ENCODE measurements at regions not wholly inside any gene's neighbourhood (a gene's known extent, or its start where the extent isn't known, plus 50 kb on each side); places are given as distances from the start of the nearest gene placed in this dataset.

DNA sequence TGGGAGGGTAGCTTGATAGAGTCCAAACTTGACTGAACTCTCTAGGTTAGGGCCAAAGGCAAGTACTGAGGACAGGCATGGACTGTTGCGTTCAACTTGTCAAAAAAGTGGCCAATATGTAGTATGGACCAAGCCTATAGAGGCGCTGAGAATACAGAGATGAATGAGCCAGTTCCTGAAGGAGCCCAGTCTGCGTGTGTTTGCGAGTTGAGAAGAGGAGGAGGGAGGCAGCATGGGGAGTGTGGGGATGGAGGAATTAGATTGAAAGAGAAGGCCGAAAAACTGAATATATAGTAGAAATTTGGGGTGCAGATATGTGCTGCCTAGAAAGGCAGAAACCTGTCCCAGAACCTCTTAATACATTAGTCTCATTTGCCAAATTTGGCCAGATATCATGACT is 412.4 kb downstream of the PCNX1 start:
- intact Hi-C loops (cut with DNase I): loop anchor here (5.0 to 10.0 kb wide), 3 partner anchors 115 to 433 kb away; no protein-coding TSS in a partner anchor

DNA sequence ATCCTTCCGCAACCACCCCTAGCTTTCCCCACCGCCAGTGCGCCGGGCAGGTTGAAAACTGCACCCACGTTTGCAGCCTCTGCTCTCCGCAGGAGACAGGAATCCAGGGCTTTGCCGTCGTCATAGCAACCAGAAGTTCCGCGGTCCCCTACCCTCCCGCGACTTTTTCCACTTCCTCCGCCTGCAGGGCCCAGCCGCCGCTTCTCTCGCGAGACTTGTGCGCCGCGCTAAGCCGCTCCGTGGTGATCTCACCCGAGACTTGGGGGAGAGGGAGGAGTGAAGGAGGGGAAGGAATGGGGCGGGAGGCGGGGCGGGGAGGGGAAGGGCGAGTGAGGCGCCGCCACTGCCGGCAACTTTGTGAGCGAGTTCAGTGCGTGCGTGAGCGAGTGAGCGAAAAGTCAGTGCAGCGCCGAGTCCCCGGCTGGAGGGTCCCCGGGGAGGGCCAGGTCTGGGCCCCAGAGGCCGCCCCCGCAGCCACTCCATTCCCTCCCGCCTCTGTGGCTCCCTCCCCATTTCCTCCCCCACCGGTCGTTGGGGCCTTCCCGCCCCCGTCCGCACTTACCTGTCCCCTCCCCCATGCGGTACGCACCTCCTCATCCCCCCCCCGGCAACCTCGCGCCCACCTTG is 413.0 kb downstream of the PCNX1 start, which contains the start of gene SIPA1L1:
Gene SIPA1L1 (plus strand): TSS at position 370 of the 627 bp plus-strand sequence.
- peak; percentile 99 for DNase-seq (ENCODE audit: low spot score)
- intact Hi-C loops (cut with DNase I): loop anchor here (5.0 to 10.0 kb wide), 3 partner anchors 115 to 432 kb away; no protein-coding TSS in a partner anchor

More for the DNA sequence above, 412.4 kb downstream of the PCNX1 start:
- no peak for DNase-seq (ENCODE audit: low spot score)

DNA sequence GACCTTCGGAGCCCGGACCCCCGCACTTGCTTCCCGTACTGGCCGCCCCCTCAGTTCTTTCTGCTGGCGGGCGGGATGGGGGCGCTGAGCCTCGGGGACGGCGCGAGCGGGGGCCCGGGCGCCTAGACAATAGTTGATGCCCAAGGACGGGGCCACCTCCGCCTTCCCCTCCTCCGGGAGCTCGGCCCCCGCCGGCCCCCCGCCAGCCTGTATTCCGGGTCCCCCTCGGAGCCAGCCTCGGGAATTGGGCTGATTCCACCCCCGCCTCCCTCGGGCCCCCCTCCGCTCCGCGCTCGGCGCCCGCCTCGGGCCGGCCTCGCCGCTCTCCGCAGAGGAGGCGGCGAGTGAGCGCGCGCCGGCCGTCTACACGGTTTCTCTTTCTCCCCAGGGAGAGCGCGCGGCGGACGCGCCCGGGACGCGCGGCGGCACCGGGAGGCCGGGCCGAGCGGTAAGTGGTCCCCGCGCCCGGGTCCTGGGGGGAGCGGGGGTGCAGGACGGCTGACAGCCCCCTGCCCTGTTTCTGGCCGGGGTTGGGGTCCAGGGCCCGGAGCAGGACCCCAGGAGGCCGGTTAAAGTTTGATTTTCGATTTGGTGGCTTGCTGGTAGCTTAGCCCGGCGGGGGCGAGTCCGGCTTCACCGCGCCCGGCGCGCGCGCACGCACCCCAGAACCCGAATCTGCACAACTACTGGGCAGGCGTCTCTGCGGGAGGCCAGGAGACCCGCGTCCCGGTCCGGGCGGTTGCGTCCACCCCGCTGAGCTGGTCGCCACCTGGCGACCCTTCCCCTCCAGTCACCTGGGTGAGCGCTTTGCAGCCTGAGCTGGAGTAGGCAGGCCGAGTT is 413.7 kb downstream of the PCNX1 start:
- DNase-seq (ENCODE audit: low spot score): peak; percentile 88

DNA sequence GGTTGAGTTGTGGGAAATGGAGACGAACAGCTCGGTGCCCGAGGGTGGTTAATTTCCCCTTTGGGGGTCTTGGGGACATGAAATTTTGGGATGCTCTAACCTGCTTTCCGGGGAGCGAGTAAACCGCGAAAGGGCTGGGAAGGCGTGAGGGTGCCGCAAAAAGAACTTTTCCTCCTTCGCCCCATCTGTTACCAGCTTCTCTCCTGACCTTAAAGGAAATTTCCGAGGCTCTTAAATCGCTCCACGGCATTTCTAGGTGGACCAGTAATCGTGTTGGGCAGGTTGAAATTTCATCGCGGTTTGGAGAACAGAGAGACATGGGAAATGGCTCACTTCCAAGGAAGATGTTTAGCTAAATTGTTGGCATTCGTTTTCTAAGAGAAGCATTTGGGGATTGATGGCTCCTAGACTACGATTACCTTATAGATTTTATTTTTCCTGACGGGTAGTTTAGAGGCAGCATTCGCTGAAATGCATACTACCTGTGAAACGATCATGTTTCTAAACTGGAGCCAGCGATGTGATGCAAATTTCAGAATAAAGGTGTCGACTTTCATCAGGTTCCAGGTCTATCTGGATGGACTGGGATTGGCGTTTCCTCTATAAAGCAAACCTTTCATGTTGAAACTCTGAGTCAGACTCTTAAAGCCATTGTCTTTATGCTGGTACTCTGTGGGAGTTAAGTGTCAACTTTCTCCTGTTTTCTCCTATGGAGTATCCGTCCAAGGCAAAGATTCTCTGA is 414.5 kb downstream of the PCNX1 start:
- intact Hi-C loops (cut with DNase I): loop anchor here (5.0 to 10.0 kb wide), 3 partner anchors 113 to 431 kb away; no protein-coding TSS in a partner anchor
- no peak for DNase-seq (ENCODE audit: low spot score)

More for the DNA sequence above, 413.7 kb downstream of the PCNX1 start:
- intact Hi-C loops (cut with DNase I): loop anchor here (5.0 to 10.0 kb wide), 3 partner anchors 114 to 431 kb away; no protein-coding TSS in a partner anchor

DNA sequence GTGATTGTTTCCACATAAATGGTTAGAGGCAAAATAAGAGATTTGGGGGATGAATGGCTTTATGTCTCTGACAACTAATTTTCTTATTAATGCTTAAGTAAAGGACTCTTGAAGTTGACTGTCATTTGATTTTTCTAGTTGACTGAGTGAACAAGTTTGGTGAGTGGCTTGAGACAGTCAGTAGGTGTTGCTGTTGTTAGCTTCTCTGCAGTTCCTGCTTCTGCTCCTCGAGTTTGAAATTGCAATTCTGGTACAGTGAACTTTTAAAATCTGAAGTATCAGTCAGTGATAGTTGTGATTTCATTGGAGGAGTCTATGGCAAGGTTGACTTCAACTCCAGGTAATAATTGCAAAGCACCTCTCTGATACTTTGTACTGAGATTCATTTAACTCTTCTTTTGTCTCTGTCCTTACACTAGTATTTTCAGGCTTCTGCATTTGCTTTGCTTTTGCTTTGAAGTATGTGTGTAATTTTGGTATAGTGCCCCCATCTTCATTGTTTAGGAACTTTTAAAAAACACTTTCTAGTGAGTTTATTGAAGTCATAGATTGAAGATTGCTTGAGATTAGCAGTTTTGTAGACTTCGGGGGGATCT is 415.5 kb downstream of the PCNX1 start:
- DNase-seq (ENCODE audit: low spot score): no peak
- intact Hi-C loops (cut with DNase I): loop anchor here (5.0 to 10.0 kb wide), 3 partner anchors 112 to 430 kb away; no protein-coding TSS in a partner anchor

DNA sequence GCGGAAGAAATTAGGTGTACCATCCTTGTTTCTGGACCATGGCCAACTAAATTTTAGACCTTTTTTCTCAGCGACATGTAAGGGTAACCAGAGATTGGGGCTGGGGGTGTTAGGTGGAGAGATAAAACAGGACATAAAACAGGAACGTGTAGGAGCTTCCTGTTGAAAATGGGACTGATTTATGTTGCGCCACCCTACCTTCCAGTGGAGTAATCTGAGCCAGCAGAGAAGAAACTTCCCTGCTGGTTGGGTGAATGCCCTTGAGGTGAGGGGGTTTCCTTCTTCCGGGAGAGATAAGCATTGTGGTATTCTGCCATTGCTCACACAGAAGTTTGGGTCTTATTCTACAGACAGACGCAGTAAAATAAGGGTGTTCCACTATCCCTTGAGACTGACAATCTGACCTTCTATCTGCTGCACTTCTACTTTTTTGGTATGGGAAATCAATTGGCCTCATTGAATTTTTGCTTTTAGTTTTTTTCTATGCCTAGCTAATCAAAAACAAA is 417.6 kb downstream of the PCNX1 start:
- no peak for DNase-seq (ENCODE audit: low spot score)
- intact Hi-C loops (cut with DNase I): loop anchor here (5.0 to 10.0 kb wide), 3 partner anchors 110 to 427 kb away; no protein-coding TSS in a partner anchor

DNA sequence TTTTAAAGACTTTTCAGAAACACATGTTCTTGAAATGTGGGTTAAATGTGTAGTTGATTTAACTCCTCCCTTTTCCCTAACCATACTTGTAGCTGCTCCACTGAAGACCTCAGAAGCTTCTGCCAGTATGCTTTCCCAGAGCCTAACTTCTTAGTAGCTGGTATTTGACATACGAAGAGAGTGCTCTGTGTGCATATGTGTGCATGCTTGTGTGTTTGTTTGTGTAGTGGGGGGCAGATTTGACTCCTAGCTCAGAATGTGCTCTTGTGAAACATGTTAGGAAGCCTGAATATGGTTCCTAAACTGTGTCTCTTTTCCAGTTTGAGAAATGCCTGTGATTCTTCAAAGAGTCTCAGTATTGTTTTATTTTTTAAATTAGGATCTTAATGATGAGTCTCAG is 420.4 kb downstream of the PCNX1 start:
- intact Hi-C loops (cut with DNase I): loop anchor here (10.0 kb wide), 2 partner anchors 107 to 397 kb away; no protein-coding TSS in a partner anchor
- DNase-seq (ENCODE audit: low spot score): no peak

DNA sequence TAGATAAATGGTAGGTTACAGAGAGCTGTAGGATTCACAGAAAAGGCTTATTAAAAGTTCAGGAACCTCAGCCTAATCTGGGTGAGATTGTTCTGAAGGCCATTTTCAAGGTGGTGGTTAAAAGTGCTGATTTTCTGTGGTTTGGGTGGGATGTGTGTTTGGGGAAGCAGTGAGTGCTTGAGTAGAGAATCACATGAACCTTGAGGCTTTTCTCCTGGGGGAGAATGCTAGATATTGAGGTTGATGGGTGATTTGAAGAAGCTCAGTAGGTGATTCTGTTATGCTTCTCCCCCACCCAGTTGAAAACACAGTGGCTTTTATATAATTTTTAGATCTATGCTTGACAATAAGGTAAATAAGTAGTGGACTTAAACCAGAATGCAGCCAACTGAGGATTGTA is 420.9 kb downstream of the PCNX1 start:
- intact Hi-C loops (cut with DNase I): loop anchor here (10.0 kb wide), 2 partner anchors 107 to 397 kb away; no protein-coding TSS in a partner anchor
- DNase-seq (ENCODE audit: low spot score): no peak

DNA sequence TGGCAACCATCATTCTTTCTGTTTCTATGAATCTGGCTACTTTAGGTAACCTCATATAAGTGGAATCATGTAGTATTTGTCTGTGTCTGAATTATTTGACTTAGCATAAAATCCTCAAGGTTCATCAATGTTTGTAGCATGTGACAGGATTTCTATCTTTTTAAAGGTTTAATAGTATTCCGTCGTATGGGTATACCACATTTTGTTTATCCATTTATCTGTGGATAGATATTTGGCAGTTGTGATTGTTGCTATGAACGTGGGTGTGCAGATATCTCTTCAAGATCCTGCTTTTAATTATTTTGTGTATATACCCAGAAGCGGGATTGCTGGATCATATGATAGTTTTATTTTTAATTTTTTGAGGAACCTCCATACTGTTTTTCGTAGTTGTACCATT is 421.7 kb downstream of the PCNX1 start:
- no peak for DNase-seq (ENCODE audit: low spot score)
- intact Hi-C loops (cut with DNase I): loop anchor here (10.0 kb wide), 2 partner anchors 106 to 396 kb away; no protein-coding TSS in a partner anchor

DNA sequence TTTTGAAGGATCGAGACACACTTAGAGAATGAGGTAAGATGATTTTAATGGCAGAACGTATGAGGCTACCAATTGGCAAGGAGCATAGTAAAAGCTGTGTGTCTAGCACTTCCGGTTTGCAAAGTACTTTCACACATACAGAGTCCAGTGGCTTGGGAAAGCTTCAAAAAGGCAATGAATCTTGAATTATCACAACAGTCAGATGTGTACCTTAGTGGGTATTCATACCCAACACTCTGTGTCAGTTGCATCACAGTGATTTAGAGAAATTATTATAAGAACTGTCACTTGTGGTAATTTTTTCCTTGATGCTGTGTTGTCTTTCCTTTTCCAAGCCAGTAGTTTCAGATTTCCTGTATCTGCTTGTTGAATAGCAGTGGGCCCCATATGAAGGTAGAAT is 424.1 kb downstream of the PCNX1 start:
- no peak for DNase-seq (ENCODE audit: low spot score)
- intact Hi-C loops (cut with DNase I): no loop called here

DNA sequence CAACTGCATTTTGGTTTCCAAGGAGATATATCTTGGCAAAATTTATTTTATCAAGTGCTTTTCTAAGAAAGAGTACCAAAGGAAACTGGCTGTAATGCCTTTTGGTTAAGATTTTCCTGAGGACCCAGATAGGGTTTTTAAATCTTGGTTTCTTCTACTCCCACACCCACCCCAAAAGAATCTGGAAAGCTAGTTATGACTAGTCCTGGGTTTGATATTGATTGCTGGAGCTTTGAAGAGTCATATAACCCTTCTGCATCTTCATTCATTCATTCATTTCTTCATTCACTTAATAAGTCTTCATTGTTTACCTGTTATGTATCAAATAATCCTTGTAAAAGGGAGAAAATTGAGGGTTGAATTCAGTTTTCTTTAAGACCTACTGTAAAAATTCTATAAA is 425.2 kb downstream of the PCNX1 start:
- DNase-seq (ENCODE audit: low spot score): no peak
- intact Hi-C loops (cut with DNase I): no loop called here

DNA sequence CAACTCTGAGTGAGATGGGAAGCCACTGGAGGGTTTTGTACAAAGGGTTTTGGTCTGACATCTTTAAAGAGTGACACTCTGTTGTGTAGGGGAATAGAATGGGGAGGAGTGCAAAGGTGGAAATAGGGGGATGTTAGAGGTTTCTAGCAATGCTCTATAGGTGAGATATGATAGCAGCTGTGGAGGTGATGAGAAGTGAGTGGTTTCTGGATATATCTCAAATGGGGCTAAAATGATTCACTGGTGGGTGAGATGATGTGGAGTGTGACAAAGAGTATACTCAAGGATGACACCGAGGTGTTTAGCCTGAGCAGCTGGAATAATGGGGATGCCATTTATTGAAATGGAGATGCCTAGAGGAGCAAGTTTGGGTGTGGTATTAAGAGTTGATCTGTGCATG is 426.4 kb downstream of the PCNX1 start:
- intact Hi-C loops (cut with DNase I): no loop called here
- DNase-seq (ENCODE audit: low spot score): no peak

DNA sequence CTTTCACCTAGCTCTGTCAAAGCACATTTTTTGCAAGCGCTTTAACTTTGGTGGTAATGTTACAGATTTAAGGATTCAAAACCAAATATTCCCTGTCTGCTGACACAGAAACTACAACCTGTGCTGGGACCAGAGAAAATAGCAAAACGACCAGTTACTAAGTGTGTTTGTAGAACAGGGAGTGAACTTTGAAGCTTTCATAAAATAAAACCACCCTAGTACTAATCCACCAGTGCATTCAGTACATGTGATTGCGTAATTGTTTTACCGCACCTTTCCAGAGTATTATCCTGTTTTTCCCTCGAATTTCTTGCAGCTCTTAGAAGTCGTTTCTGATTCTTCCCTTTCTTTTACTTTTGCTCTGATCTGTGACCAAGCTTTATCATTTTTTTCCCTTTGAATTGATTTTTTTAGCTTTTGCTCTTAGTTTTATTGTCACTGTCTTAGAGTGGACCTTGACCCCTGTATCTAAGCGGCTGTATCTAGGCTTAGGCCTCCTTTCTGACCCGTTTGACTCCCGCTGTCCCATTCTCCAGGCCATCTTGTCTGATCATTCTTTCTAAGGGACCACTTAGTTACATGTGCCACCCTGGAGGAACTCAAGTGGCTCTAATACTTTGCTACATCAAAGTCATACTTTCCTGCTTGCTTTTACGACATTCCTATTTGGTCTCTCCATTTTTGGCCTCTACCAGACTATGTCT is 429.4 kb downstream of the PCNX1 start:
- DNase-seq (ENCODE audit: low spot score): no peak
- intact Hi-C loops (cut with DNase I): no loop called here

DNA sequence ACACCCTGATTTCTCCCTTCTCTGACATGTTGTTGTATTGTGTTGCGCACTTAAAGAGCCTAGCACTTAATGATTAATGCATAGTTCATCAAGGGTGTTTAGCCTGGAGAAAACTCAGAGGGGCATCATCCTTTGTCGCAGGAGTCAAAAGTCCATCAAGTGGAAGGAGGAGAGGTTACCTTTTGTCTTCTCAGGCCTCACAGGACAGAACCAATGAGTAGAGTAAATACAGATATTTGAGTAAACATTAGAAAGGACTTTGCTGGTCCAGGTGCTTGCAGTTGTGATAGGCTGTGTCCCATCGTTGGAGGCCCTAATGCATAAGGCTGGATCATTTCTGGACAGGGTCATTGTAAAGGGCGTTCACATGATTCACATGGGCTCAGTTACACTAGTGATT is 430.9 kb downstream of the PCNX1 start:
- intact Hi-C loops (cut with DNase I): no loop called here
- no peak for DNase-seq (ENCODE audit: low spot score)

DNA sequence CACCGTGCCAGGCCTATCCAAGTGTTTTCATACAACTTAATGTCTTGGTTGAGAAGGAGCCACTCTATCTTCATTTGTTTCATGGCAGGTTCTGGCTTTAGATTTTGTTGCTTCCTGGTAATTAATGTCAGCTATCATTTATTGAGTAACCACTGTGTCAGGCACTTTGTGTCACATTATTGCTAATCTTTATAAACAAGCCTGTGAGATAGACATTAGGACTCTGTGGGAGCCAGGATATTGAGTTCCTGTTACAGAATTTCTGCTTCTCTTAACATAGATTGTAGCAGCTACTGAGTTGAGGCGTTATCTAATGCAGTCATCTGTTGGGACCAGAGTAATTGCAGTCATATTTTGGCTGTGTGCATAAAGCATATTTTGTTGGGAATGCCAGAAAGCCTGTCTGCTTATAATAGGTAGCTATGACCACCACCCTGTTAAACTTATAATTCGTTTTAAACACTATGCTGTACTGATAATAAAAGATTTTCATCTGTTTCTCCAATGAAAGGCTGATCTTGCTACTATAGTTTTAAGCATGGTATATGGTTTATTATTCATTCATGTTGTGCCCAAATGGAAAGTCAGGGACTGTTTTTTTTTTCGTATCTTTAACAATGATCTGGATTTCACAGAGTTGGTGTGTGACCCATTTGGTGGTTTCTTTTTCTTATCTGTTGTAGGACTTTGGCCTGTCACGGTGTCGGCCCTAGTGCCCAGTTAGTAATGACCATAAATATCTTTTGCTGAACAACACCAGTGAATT is 432.6 kb downstream of the PCNX1 start:
- intact Hi-C loops (cut with DNase I): loop anchor here in 1 of 2 donors (10.0 kb wide), 1 partner anchor 65 kb away; no protein-coding TSS in a partner anchor

DNA sequence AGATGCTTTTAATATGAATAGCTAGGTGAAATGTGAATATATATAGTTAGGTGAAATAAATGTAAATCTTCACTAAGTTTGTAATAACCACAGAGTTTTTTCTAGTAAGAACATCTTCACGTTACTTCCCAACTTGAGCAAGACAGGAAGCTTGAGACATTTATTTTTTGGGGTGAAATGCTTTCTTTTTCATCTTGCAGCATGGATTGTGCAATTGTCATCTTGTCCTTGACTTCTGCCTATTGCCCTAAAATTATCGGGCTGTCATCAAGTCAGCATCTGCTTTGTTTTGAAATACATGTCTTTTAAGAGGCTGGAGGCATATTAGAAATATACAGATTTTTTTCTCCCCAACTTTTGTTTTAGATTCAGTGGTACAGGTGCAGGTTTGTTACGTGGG is 433.9 kb downstream of the PCNX1 start:
- DNase-seq (ENCODE audit: low spot score): no peak
- intact Hi-C loops (cut with DNase I): loop anchor here in 1 of 2 donors (10.0 kb wide), 1 partner anchor 64 kb away; no protein-coding TSS in a partner anchor

More for the DNA sequence above, 432.6 kb downstream of the PCNX1 start:
- no peak for DNase-seq (ENCODE audit: low spot score)

DNA sequence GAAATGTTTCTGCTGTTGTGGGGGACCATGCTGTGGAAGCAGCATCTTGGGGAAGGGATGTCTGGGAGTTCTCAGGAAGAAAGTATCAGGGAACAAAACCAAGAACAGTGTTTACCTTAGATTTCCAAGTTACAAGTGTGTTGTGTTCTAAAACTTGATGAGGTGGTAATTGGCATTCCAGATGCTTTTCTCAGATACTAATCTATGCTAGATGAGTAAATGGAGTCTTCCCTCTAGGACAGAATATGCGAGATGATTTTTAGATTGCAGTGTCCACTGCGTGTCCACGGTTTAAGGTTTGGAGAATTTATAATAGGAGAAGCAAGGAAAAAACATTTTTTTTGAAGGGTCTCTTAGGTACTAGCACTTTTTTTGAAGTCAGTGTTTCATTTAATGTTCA is 436.5 kb downstream of the PCNX1 start:
- DNase-seq (ENCODE audit: low spot score): no peak
- intact Hi-C loops (cut with DNase I): loop anchor here in 1 of 2 donors (10.0 kb wide), 1 partner anchor 61 kb away; no protein-coding TSS in a partner anchor

All from posterior vena cava (tissue), 2 donors.